Liver (tissue), 7 donors: ENCODE measurements at regions not wholly inside any gene's neighbourhood (a gene's known extent, or its start where the extent isn't known, plus 50 kb on each side); places are given as distances from the start of the nearest gene placed in this dataset.

Source experiments
- DNase-seq: peaks from one replicate; pipeline ENCODE4 v3.0.0-alpha.2; 2017; ENCODE audit warnings: low spot score
- H3K27ac ChIP-seq, 2 donors: one replicate each; pipeline ENCODE4 v1.7.0; 2013; ENCODE audit warnings: inconsistent platforms in 2 of 2, low read length in 2 of 2, control low read depth in 1 of 2, low read depth in 1 of 2, mild to moderate bottlenecking in 1 of 2
- H3K27me3 ChIP-seq, 4 donors: one replicate each; pipeline versions ENCODE4 v1.6.1 to v1.7.0; 2013; ENCODE audit warnings: low read length in 3 of 4, inconsistent platforms in 1 of 4, mild to moderate bottlenecking in 1 of 4, moderate library complexity in 1 of 4; ENCODE audit not compliant: control insufficient read depth in 4 of 4, insufficient read depth in 4 of 4
- H3K36me3 ChIP-seq, 4 donors: one replicate each; pipeline versions ENCODE4 v1.6.1 to v1.7.0; 2013; ENCODE audit warnings: low read length in 3 of 4, mild to moderate bottlenecking in 3 of 4, low read depth in 1 of 4, moderate library complexity in 1 of 4; ENCODE audit not compliant: control insufficient read depth in 4 of 4, insufficient read depth in 3 of 4
- H3K4me1 ChIP-seq, 4 donors: one replicate each; pipeline versions ENCODE4 v1.6.1 to v1.7.0; 2013; ENCODE audit warnings: low read length in 3 of 4, mild to moderate bottlenecking in 3 of 4, moderate library complexity in 1 of 4; ENCODE audit not compliant: control insufficient read depth in 4 of 4, insufficient read depth in 4 of 4
- H3K4me3 ChIP-seq, 3 donors: one replicate each; pipeline versions ENCODE4 v1.6.1 to v1.7.0; 2013; ENCODE audit warnings: low read length in 3 of 3, control low read depth in 1 of 3, low read depth in 1 of 3, mild to moderate bottlenecking in 1 of 3
- H3K9ac ChIP-seq, 2 donors: one replicate each; pipeline ENCODE4 v1.7.0; 2013; ENCODE audit warnings: low read length in 2 of 2, mild to moderate bottlenecking in 2 of 2, moderate library complexity in 2 of 2, control low read depth in 1 of 2, low read depth in 1 of 2
- H3K9me3 ChIP-seq, 4 donors: one replicate each; pipeline versions ENCODE4 v1.6.1 to v1.7.0; 2013; ENCODE audit warnings: low read length in 3 of 4; ENCODE audit not compliant: control insufficient read depth in 4 of 4
- EGR1 ChIP-seq, 2 donors: IDR thresholded peaks; 2 replicates each; pipeline ENCODE4 v1.6.1; 2016 to 2018; ENCODE audit warnings: antibody characterized with exemption in 2 of 2, low read depth in 2 of 2
- FOXA1 ChIP-seq: IDR thresholded peaks from 2 replicates; pipeline ENCODE4 v1.6.1; 2016; ENCODE audit warnings: antibody characterized with exemption
- FOXA2 ChIP-seq: IDR thresholded peaks from 2 replicates; pipeline ENCODE4 v1.6.1; 2016; ENCODE audit warnings: antibody characterized with exemption
- GABPA ChIP-seq, 2 donors: IDR thresholded peaks in 1 of 2; conservative IDR thresholded peaks in 1 of 2; 2 replicates each; pipeline ENCODE4 v1.6.1; 2016; ENCODE audit warnings: antibody characterized with exemption in 2 of 2, mild to moderate bottlenecking in 1 of 2, moderate library complexity in 1 of 2
- HNF4A ChIP-seq, 2 donors: conservative IDR thresholded peaks; 2 replicates each; pipeline ENCODE4 v1.6.1; 2016; ENCODE audit warnings: antibody characterized with exemption in 2 of 2, mild to moderate bottlenecking in 2 of 2
- HNF4G ChIP-seq: IDR thresholded peaks from 2 replicates; pipeline ENCODE4 v1.6.1; 2016; ENCODE audit warnings: antibody characterized with exemption
- JUND ChIP-seq, 2 donors: IDR thresholded peaks; 2 replicates each; pipeline ENCODE4 v1.6.1; 2016; ENCODE audit warnings: antibody characterized with exemption in 2 of 2
- NR2F2 ChIP-seq: IDR thresholded peaks from 2 replicates; pipeline ENCODE4 v1.6.1; 2016; ENCODE audit warnings: antibody characterized with exemption
- RAD21 ChIP-seq, 2 donors: IDR thresholded peaks; 2 replicates each; pipeline ENCODE4 v1.6.1; 2016; ENCODE audit warnings: antibody characterized with exemption in 2 of 2, mild to moderate bottlenecking in 2 of 2
- RXRA ChIP-seq, 2 donors: IDR thresholded peaks; 2 replicates each; pipeline ENCODE4 v1.6.1; 2017 to 2018; ENCODE audit warnings: antibody characterized with exemption in 2 of 2, mild to moderate bottlenecking in 1 of 2
- SP1 ChIP-seq: IDR thresholded peaks from 2 replicates; pipeline ENCODE4 v1.6.1; 2018; ENCODE audit warnings: antibody characterized with exemption, mild to moderate bottlenecking
- YY1 ChIP-seq: IDR thresholded peaks from 2 replicates; pipeline ENCODE4 v1.6.1; 2016; ENCODE audit warnings: antibody characterized with exemption, mild to moderate bottlenecking
- TF ChIP-seq, protein P1 (sequence below): IDR thresholded peaks from 2 replicates; pipeline ENCODE4 v1.6.1; 2016; ENCODE audit warnings: antibody characterized with exemption, mild to moderate bottlenecking
- TF ChIP-seq, protein P2 (sequence below): IDR thresholded peaks from 2 replicates; pipeline ENCODE4 v1.6.1; 2016; ENCODE audit warnings: antibody characterized with exemption
- TF ChIP-seq, protein P3 (sequence below): IDR thresholded peaks from 2 replicates; pipeline ENCODE4 v1.6.1; 2016; ENCODE audit warnings: antibody characterized with exemption
- TF ChIP-seq, protein P4 (sequence below): fragments of 150-350 bp; IDR thresholded peaks from 2 replicates; pipeline ENCODE4 v1.5.1; 2017; ENCODE audit warnings: improper control_type of control experiment, low read depth, low read length; ENCODE audit not compliant: missing input control
- TF ChIP-seq, protein P5 (sequence below): IDR thresholded peaks from 2 replicates; pipeline ENCODE4 v1.6.1; 2016; ENCODE audit warnings: antibody characterized with exemption
- donor health status: healthy.
- donor health status: healthy.
- donor health status: healthy.
- donor health status: healthy.

DNA sequence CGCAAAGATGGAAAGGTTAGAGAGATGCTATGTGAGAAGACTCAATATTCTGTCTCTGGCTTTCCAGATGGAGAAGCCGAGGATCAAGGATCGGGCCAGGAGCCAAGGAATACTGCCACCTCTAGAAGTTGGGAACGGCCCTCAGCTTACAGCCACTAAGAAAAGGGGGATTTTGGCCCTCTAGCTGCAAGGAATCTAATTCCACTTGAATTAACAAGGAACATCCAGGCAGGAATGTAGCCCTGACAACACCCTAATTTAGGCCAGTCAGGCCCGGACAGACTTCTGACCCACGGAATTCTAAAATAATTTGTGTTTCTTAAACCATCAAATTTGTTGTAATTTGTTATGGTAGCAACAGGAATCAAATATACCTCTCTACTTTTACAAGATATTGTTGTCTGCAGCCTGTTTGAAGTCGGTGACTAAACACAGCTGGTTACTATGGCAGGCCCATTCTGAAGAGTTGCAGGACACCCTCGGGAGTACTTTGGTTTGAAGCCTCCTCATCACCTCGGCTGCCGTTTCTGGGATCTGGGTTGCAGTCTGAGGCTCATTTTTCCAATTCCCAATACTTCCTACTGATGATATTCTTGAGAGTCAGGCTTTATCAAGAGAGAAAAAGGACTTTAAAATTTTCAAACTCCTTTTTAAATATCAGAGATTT, 1131.2 kb downstream of the TSN start (continued):
- TF ChIP-seq, protein P1, sequence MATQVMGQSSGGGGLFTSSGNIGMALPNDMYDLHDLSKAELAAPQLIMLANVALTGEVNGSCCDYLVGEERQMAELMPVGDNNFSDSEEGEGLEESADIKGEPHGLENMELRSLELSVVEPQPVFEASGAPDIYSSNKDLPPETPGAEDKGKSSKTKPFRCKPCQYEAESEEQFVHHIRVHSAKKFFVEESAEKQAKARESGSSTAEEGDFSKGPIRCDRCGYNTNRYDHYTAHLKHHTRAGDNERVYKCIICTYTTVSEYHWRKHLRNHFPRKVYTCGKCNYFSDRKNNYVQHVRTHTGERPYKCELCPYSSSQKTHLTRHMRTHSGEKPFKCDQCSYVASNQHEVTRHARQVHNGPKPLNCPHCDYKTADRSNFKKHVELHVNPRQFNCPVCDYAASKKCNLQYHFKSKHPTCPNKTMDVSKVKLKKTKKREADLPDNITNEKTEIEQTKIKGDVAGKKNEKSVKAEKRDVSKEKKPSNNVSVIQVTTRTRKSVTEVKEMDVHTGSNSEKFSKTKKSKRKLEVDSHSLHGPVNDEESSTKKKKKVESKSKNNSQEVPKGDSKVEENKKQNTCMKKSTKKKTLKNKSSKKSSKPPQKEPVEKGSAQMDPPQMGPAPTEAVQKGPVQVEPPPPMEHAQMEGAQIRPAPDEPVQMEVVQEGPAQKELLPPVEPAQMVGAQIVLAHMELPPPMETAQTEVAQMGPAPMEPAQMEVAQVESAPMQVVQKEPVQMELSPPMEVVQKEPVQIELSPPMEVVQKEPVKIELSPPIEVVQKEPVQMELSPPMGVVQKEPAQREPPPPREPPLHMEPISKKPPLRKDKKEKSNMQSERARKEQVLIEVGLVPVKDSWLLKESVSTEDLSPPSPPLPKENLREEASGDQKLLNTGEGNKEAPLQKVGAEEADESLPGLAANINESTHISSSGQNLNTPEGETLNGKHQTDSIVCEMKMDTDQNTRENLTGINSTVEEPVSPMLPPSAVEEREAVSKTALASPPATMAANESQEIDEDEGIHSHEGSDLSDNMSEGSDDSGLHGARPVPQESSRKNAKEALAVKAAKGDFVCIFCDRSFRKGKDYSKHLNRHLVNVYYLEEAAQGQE: no peak
- TF ChIP-seq YY1 (no peak), RAD21 (IDR thresholded peaks at IDR 0.05) (no peak)
- TF ChIP-seq, protein P2, sequence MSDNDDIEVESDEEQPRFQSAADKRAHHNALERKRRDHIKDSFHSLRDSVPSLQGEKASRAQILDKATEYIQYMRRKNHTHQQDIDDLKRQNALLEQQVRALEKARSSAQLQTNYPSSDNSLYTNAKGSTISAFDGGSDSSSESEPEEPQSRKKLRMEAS: no peak
- TF ChIP-seq, protein P3, sequence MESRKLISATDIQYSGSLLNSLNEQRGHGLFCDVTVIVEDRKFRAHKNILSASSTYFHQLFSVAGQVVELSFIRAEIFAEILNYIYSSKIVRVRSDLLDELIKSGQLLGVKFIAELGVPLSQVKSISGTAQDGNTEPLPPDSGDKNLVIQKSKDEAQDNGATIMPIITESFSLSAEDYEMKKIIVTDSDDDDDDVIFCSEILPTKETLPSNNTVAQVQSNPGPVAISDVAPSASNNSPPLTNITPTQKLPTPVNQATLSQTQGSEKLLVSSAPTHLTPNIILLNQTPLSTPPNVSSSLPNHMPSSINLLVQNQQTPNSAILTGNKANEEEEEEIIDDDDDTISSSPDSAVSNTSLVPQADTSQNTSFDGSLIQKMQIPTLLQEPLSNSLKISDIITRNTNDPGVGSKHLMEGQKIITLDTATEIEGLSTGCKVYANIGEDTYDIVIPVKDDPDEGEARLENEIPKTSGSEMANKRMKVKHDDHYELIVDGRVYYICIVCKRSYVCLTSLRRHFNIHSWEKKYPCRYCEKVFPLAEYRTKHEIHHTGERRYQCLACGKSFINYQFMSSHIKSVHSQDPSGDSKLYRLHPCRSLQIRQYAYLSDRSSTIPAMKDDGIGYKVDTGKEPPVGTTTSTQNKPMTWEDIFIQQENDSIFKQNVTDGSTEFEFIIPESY: no peak

DNA sequence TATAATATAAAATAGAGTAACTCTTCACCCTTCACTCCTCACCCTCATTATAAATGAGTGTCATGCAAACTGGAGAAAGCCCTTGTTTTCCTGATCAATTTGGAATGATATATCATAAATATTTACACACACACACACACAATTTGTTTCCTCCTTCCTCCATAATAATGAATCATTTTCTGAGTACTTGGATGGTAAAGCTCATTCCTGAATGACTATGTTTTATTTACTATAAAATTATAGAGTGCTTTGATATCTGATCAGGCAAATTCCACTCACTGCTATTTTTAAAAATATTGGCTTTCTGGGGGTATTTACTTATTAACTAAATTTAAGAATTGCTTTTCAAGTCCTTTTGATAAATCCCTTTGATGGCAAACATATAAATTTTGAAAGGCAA, 1125.5 kb upstream of the CNTNAP5 start:
- TF ChIP-seq, protein P4, sequence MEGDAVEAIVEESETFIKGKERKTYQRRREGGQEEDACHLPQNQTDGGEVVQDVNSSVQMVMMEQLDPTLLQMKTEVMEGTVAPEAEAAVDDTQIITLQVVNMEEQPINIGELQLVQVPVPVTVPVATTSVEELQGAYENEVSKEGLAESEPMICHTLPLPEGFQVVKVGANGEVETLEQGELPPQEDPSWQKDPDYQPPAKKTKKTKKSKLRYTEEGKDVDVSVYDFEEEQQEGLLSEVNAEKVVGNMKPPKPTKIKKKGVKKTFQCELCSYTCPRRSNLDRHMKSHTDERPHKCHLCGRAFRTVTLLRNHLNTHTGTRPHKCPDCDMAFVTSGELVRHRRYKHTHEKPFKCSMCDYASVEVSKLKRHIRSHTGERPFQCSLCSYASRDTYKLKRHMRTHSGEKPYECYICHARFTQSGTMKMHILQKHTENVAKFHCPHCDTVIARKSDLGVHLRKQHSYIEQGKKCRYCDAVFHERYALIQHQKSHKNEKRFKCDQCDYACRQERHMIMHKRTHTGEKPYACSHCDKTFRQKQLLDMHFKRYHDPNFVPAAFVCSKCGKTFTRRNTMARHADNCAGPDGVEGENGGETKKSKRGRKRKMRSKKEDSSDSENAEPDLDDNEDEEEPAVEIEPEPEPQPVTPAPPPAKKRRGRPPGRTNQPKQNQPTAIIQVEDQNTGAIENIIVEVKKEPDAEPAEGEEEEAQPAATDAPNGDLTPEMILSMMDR: no peak
- TF ChIP-seq EGR1 (IDR thresholded peaks at IDR 0.05; ENCODE audit: low read depth in 2 of 2) (no peak), RAD21 (IDR thresholded peaks at IDR 0.05) (no peak), GABPA (IDR thresholded peaks at IDR 0.05 in 1 of 2, conservative IDR thresholded peaks at IDR 0.05 in 1 of 2) (no peak), HNF4A (conservative IDR thresholded peaks at IDR 0.05) (no peak), NR2F2 (no peak), HNF4G (no peak), FOXA1 (no peak), RXRA (IDR thresholded peaks at IDR 0.05) (no peak), SP1 (no peak), YY1 (no peak), JUND (IDR thresholded peaks at IDR 0.05) (no peak), FOXA2 (no peak)
- TF ChIP-seq, protein P5, sequence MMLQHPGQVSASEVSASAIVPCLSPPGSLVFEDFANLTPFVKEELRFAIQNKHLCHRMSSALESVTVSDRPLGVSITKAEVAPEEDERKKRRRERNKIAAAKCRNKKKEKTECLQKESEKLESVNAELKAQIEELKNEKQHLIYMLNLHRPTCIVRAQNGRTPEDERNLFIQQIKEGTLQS: no peak
- TF ChIP-seq, protein P2: no peak
- TF ChIP-seq, protein P1: no peak
- no peak for DNase-seq
- no peak overlapping the region for H3K4me3 ChIP-seq
- no peaks in the 10 kb centered on the region for H3K9me3 ChIP-seq
- no peak overlapping the region for H3K27ac ChIP-seq
- no peaks in the 10 kb centered on the region for H3K4me1 ChIP-seq
- no peaks in the 10 kb centered on the region for H3K36me3 ChIP-seq
- no peaks in the 10 kb centered on the region for H3K27me3 ChIP-seq
- no peak overlapping the region for H3K9ac ChIP-seq
